8988T (cell line): ENCODE measurements at regions not wholly inside any gene's neighbourhood (a gene's known extent, or its start where the extent isn't known, plus 50 kb on each side); places are given as distances from the start of the nearest gene placed in this dataset.

Experiments
- DNase-seq: peaks from one replicate; pipeline ENCODE4 v3.0.0; 2011

GRCh38 chr17:70604854-70605253 lies 435.5 kb downstream of the KCNJ2 start:
- DNase-seq = no peak

- DNase-seq = no peak
Observed at GRCh38 chr17:70606086-70606485, 436.8 kb downstream of the KCNJ2 start.

- DNase-seq = no peak
Observed at GRCh38 chr17:70608193-70608592, 438.9 kb downstream of the KCNJ2 start.

GRCh38 chr17:70608957-70609356 lies 439.6 kb downstream of the KCNJ2 start:
- DNase-seq = no peak

DNA sequence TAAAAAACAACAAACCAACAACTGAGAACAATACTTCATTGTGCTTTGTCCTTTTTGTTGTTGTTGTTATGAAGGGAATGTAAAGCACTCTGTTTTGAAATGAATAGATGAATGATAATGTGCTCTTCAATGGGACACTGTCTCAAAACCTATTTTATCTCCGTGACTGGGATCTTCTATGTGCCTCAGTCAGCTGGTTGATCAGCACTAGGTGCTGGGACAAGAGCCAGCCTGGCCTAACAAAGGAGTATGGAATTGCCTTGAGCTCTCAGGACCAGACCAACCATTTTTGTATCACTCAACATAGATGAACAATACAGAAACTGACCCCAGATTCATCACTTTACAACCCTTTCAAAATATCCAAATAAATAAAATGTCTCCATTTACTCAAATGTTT lies 440.2 kb downstream of the KCNJ2 start:
- DNase-seq = no peak

DNA sequence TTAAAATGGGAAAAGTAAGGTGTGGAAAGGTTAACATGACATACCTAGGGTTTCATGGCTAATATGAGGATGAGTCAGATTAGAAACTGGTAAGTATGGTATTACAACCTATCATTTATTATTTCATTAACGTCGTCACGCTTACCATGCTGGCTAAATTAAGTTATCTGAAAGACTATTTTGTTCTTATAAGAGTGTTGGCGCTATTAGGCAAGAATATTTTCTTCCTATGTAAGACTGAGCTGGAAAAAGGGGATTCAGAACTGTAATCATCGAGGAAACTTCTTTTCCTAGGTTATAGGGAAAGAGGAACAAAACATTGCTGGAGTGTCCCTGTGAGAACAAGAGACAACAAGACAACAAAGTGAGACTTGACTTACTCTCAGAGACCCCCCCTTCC lies 440.8 kb downstream of the KCNJ2 start:
- DNase-seq = no peak

- no peak for DNase-seq
Observed at GRCh38 chr17:70613681-70614080, 444.3 kb downstream of the KCNJ2 start.

DNA sequence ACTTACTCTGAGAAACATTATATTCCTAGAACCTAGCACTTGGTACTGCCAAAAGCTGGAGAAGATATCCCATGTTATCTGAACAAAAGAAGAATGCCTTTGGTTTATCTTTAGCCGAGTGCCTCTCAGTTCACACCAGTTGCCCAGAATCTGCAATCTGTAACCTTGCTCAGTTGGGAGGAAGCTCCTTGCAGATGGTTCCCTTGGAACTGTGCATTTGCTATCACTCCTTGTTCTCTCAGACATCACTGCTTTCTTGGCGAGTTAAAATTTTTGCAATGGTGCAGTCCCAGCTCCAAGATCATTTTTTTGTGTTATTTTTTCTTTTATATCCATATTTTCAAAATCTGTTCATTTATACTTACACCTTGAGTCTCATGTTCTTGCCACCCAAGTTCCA lies 446.5 kb downstream of the KCNJ2 start:
- no peak for DNase-seq

- no peak for DNase-seq
Observed at GRCh38 chr17:70618641-70619040, 449.3 kb downstream of the KCNJ2 start.

DNA sequence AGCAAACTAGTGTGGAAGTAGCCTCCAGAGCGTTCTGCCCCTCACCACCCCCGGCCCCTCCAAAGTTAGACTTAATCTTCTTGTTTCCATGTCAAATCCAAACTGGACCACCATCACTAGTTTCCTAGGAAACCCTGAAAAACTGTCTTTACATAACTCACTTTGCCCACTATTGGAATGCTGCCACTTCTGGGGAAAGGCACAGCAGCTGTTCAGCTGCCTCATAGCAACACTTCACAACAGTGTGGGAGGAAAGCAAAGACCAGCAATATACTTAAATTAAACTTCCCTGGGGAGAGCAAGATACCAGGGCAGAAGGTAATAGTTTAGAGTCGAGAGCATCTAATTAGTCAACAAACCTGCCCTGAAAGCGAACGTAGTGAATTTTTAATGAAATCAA lies 452.2 kb downstream of the KCNJ2 start:
- no peak for DNase-seq

DNA sequence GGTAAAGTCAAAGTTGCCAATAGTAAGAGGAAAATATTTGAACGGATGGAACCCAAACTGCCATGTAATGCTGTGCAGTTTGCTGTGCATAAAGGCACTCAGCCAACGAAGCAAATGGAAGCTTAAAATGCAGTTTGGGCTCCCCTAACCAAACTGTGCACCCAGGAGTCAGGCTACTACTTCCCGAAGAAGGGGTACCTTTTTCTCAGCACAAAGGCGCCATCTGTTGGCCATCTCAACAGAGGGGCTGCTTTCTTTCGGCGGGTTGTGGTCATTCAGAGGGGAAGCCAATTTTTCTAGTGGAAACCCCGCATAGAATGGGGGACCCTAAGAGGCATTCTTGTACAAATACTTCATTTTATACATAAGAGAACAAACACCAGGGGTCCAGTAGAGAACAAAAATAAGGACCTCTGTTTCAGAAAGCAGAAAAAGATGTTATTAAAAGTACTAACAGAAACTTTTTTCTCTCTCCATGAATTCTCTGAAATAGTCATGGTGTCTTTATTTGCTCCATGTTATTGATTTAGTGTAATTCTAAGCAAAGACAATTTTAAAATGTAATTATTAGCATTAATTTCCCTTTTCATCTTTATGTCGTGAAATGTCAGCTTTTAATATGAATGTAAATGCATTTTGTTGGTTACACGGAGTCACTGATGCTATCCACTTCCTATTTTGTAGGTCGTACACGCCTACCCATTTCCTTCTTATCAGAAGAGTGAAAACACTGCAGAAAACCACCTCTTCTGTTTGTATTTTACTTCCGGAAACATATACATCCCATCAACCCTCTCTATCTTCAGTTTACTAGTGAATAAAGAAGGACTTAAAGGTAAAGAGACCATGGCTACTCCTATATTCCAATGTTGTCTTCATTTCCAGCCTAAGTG lies 453.3 kb downstream of the KCNJ2 start:
- no peak for DNase-seq

- DNase-seq = no peak
Observed at GRCh38 chr17:70624211-70624610, 454.9 kb downstream of the KCNJ2 start.

- DNase-seq = no peak
Observed at GRCh38 chr17:70629902-70630301, 460.6 kb downstream of the KCNJ2 start.

DNA sequence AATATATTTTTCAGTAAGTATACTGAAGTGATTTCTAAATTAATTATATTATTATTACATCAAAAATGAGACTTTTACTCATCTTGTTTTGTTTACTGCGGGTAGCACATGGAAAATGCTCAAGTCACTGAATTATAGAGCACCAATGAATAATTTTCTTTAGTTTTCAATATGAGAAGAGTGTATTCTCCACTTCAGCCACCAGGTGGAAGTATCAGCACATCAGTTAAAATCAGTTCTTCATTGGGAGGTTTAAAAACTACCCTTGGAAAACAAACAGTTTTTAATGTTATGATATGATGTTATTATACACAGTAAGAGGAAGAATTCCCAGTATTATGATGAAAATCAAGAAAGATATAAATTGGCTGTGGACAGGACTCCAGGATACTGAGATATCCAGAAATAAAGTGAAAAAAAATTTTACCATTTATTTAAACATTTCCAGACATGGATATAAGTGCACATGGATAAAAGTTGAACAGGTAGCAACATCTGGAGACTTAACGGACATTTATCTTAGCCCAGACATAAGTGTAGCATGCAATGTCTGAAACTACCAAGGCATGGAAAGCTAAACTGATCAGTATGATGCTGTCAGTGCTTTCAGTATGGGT lies 467.3 kb downstream of the KCNJ2 start:
- DNase-seq = no peak

DNA sequence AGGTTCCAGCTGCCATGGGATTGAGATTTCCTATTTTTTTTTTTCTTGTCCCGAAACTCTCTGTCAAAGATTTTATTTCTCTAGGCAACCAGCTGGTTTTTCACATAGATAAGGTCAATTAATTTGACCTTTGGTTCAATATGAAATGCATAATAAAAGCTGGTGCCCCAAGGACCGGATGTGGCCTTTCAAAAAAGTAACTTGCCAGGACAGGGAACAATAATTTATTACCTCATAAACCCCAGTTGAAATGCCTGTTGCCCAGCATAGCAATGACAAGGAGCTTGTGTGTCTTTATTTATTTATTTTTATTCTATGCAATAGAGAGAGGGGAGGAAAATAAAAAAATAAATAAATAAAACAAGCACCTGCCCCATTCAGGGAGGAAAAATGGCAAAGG lies 472.7 kb downstream of the KCNJ2 start:
- no peak for DNase-seq

DNA sequence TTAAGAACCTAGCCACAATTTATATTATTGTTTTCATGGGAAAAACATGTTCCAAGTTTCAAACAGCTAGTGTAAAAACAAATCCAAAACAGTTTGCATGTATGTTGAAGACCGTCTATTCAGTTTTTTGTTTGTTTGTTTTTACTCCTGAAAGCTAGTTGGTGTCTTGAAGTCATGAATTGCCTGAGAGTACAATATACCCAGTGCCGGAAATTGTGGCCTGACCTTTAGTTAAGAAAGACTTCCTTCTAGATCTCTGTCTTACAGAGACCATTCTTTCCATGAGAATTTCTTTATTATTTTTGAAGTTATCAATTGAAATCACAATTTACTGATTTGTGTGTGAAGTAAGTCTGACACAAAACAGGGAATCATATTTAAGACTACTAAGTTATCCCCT lies 474.8 kb downstream of the KCNJ2 start:
- no peak for DNase-seq

GRCh38 chr17:70646673-70647072 lies 477.3 kb downstream of the KCNJ2 start:
- DNase-seq = no peak

- DNase-seq = no peak
Observed at GRCh38 chr17:70648166-70648565, 478.8 kb downstream of the KCNJ2 start.

GRCh38 chr17:70653850-70654249 lies 484.5 kb downstream of the KCNJ2 start:
- no peak for DNase-seq

GRCh38 chr17:70654706-70655105 lies 485.4 kb downstream of the KCNJ2 start:
- DNase-seq = no peak

DNA sequence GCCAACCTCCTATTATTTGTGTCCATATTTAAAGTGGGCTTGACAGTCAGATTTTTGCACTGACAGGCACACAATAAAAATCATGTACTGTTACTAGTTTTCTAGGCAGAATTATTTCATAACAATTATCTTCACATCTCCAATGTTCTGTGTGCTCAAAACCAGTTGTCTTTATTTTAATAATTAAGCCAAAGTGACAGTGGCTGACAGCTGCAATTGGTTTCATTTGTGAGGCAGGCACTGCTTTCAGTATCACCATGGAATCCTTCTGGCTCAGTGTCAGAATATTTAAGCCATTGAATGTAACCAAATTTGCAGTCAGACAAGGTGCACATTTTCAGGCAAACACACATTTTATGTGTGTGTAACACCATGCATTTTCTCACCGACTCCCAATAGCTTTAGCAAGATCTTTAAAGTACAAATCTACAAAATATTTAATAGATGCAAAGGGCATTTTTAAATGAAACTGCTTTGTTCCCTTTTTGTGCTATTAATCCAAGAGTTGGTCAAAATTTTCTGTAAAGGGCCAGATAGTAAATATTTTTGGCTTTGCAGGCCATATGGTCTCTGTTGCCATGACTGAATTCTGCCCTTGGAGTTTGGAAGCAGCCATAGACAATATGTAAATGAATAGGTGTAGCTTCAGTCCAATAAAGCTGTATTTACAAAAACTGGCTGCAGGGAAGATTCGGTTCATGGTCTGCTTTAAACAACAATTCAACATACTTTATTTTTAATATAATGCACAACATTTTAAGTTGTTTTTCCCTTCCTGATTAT lies 486.0 kb downstream of the KCNJ2 start:
- DNase-seq = no peak

DNA sequence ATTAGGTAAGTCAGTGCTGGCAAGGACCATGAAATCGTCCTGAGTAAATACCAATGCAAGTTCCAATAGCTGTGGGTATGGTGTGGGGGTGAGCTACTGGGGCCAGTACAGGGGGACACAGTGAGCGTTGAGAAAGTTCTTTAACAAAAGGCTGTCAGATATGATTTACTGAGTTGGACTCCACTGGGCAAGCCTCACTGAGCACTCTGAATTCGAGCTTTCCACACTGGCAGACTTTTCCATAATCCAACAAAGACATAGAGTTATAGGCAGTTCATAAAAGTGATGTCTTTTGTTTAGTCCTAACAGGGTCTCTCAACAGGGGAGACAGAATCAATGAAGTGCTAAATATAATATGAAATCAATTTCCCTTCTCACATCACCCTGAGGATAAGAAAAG lies 489.0 kb downstream of the KCNJ2 start:
- DNase-seq = no peak

- no peak for DNase-seq
Observed at GRCh38 chr17:70658840-70659239, 489.5 kb downstream of the KCNJ2 start.
